ENCODE measurements at regions not wholly inside any gene's neighbourhood (a gene's known extent, or its start where the extent isn't known, plus 50 kb on each side); places are given as distances from the start of the nearest gene placed in this dataset.
A peak's percentile ranks its signal among the peaks of the same experiment; 100 is the strongest.
"Not testable (repeated sequence)": the region's sequence is repeated elsewhere in the genome, so short reads cannot be mapped to it uniquely, and the experiment has no call there.

DNA sequence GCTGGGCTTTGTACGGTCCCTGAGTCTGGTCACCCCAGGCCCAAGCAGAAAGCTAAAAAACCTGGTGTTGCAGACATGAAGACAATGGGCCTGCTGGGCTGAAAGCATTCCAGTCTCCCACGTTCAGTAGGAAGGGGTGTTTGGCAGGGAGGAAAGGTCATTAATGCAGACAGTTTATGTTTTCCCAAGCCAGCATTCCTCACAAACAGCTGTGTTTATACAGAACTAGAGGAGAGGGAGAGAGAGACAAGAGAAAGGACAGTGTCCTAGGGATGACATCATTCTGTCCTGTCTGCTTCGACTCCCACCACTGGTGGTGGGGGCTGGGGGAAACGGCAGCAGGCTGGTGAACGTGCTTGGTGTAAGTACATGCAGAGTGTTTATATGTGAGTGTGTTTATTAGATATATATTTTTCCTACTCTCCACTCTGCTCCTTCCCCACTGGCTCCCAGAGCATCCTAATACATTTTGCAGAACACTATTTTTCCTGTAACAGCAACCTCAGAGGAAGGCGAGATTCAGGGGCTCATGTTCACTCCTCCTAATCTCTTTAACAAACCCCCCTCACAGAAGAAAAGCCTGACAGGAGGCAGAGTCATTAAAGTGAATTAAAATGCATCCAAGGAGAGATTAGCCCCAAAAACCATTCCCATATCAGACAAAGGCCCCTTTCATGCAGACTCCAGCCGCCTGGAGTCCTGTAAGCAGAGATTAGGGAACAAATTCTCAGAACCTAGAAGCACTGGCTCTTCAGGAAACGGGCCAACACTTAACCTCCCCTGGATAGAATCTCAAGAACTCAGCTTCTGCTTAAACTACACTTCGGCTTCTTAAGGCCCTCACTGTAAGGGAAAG lies 380.4 kb downstream of the TNS1 start:
- peak; percentile 4 for DNase-seq

- no peak for DNase-seq
These were observed 381.4 kb downstream of the TNS1 start for GRCh38 chr2:217621391-217621801.

DNA sequence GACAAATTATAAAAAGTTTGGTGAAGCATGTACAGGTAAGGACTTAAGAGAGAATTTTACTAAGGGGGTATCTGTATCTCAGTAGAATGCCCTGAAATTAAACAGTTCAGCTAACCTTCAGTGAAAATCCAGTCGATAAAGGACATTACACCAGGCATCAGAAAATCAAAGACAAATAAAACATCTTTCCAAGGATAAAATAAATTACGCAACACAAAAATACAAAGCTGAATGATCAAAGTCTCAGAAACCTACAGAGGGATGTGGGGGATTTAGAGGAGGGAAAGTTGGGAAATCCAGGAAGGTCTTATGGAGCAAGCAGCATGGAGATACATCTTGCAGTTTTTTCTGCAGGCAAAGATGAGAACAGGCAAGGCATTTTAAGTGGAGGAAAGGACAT lies 384.1 kb downstream of the TNS1 start:
- no peak for DNase-seq

GRCh38 chr2:217617616-217618022 lies 385.2 kb downstream of the TNS1 start:
- no peak for DNase-seq

- no peak for DNase-seq
These were observed 385.9 kb downstream of the TNS1 start for GRCh38 chr2:217616936-217617335.

GRCh38 chr2:217615171-217615570 lies 387.6 kb downstream of the TNS1 start:
- DNase-seq: no peak

DNA sequence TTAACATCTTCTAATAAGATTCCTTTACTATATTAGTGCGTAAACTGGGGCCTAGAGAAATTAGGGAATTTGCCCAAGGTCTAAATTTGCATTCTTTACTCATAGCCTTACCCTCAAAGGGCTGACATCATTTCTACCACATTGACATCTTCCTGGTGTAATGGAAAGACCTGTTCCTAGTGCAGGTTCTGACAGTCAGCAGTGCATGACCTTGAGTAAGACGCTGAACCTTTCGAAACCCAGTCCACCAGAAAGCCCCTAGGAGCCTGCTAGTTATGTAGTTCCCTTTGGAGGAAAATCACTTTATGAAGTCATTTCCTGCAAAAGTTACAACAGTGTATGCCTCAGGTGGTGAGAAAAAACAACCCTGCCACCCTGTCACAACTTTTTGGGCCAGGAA lies 388.3 kb downstream of the TNS1 start:
- no peak for DNase-seq

DNA sequence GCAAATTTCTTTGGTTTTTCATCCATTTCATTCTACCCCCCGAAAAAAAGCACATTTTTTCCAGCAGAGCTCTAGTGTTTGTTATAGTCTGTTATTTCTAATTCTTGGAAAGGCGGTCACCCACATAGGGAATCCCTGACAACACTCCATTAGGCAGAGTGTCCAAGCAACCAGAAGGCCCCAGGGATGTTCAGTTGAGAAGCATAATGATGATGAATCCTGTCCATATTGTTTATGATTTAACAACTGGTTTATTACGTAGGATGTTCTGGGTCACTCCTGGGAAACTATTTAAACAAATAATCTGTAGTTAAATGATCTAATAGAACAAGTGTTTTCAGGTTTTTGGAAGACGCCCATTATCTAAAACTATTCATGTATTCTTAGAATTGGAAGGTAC lies 388.7 kb downstream of the TNS1 start:
- no peak for DNase-seq

- DNase-seq: no peak
These were observed 389.9 kb downstream of the TNS1 start for GRCh38 chr2:217612920-217613319.

GRCh38 chr2:217612211-217612610 lies 390.6 kb downstream of the TNS1 start:
- DNase-seq: no peak

DNA sequence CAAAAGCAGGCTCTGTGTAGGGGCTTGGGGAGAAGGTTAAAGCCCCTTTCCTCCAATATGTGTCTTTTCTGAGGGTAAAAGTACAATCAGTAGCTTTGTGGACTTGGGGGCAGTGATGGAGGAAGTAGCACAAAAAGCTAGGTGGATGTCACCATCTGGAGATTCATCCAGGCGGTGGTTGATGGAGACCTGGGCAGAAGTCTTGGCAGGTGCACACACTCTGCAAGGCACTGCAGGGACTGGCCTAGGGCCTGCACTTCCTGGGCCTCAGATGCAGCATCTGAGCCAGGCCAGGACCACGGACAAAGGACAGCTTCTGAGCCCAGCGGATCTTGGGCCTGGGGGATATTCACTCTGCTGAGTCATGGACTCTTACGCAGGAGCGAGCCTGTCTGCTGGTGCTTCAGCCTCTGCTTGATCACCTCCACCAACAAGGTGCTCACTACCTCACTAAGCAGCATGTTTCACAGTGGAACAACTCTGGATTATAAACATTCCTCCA lies 391.1 kb downstream of the TNS1 start:
- no peak for DNase-seq

- DNase-seq: no peak
These were observed 391.7 kb downstream of the TNS1 start for GRCh38 chr2:217611056-217611455.

GRCh38 chr2:217610401-217610814 lies 392.4 kb downstream of the TNS1 start:
- peak; percentile 15 for DNase-seq

DNA sequence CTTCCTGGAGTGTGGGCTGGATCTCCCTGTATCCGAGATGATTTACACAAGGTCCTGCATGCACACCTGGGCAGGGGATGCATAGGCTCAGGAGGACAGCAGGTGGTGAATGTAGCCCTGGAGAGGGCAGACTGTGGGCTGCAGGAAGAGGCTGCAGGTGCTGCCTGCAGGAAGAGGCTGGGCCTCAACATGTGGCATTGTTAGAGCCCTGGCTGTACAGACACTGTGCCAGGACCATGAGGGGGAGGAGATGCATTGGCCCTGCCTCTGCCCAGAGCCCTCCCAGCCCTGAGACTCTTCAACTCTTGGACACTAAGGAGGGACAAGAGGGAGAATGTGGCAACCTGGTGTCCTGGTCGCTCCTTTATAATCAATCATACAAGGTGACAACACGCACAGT lies 392.8 kb downstream of the TNS1 start:
- no peak for DNase-seq

DNA sequence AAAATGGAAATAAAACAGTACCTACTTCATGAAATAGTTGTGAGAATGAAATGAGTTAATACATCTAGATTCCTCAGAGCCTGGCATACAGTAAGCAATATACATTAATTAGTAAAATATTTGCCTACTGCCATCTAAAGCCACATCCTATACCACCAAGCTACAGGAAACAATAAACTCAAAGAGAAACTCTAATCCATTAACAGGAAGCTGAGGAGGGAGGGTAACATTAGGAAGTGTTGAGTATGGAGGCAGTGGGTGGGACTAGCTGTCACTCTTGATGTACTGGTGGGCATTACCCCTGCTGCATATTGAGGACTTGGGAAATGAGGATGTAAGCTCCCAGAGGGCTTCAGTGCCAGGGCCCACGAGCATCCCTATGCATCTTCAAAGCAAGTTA lies 396.5 kb downstream of the TNS1 start:
- DNase-seq: no peak

DNA sequence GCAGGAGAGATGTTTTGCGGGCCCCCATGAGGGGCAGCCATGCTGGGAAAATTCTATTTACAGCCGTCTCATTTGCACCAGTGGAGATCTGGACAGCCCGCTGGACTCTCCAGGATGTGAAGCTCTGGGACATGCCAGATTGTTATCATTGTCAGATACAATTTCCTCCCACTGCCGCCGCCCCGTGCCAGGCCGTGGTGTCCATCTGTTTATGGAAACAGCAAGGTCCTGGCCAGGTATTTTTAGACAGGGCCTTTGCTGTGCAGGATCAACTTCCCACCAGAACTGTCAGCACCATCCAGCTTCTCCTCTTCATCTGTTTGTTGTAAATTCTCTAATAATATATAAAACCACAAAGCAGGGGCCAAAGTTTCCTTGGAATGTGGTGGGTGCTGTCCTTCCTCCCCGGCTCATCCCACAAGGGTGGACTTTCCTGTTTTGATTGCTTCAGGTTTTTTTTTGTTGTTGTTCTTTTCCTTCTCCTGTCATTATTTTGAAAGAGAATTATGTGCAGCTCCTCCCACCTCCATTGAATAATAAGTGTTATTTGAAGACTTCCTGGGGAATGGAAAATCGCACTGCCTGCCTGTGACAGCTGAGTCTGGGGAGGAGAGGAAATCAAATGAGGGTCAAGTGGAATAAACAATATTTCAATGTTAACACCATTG lies 398.1 kb downstream of the TNS1 start:
- DNase-seq: no peak

- no peak for DNase-seq
These were observed 401.2 kb downstream of the TNS1 start for GRCh38 chr2:217601601-217602000.

DNA sequence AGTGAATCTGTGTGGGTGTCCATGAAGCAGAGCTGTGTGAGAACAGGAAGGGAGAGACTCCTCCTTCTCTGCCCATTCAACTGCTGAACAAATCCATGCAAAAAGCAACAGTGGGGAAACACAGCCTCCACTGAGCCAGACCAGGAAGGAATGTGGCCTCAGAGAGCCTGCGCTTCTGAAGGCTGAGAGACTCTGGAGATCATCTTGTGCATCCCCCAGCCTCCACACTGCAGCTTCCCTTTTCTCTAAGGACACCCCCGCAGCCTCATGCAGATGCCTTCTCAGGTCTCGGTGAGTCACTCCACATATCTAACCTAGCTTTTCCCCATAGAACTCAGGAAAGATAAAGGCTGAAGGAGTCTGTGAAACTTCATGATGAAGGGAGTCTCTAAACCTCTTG lies 402.9 kb downstream of the TNS1 start:
- no peak for DNase-seq

DNA sequence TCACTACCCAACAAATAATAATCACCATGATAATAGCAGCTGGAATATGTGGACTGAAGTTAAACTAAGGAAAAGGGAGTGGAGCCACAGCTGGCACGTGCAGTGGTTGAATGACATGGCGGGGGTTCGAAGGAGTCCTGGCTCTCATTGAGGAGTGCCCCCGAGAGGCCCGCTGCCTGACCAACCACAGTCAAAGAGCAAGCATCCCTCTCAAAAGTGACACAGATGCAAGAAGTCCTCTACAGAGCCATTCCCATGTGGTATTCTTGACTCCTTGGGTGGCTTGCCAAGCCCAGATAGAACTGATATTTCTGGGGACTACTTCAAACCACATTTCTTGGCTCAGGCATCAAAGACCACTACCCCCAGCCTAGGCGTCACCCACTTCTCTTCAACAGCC lies 405.1 kb downstream of the TNS1 start:
- no peak for DNase-seq

DNA sequence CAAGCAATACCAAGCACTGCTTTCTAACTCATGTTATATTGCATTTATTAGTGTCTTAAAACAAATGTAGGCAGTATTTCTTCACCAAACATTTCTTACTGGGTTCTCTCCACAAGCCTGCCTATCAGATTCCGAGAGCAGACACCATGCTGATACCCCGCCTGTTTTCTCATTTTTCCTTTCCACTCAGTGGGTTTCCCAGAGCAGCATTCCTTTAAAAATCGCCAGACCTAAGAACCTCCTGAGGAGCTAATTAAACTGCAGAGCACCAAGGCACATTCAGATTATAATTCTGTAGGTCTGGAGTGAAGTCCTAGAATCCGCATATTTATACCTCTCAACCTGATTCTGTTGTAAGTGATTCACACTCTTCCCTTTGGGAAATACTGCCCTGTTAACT lies 405.6 kb downstream of the TNS1 start:
- DNase-seq: no peak

- DNase-seq: no peak
These were observed 409.1 kb downstream of the TNS1 start for GRCh38 chr2:217593732-217594131.

GRCh38 chr2:217588266-217588665 lies 414.5 kb downstream of the TNS1 start:
- no peak for DNase-seq

GRCh38 chr2:217585362-217585761 lies 417.4 kb downstream of the TNS1 start:
- DNase-seq: no peak

DNA sequence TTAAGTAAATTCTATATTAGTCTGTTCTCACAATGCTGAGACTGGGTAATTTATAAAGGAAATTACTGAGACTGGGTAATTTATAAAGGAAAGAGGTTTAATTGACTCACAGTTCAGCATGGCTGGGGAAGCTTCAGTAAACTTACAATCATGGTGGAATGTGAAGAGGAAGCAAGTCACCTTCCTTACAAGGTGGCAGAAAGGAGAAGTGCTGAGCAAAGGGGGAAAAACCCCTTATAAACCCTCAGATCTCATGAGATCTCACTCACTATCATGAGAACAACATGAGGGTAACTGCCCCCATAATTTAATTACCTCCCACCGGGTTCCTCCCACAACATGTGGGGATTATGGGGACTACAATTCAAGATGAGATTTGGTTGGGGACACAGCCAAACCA lies 422.4 kb downstream of the TNS1 start:
- not testable (repeated sequence) for DNase-seq

Measured in DMS79 treated with DMSO at 0.1 percent for 48 hours (cell line).